HG03196 (cell line): ENCODE measurements at regions not wholly inside any gene's neighbourhood (a gene's known extent, or its start where the extent isn't known, plus 50 kb on each side); places are given as distances from the start of the nearest gene placed in this dataset.

Experiments
- ATAC-seq: cut with Tn5 transposase; IDR thresholded peaks from one replicate; pipeline ENCODE4 v1.9.1; 2021; ENCODE audit not compliant: unreplicated experiment

GRCh38 chr12:63321373-63321772, 170.4 kb upstream of the AVPR1A start:
- no peak for ATAC-seq

GRCh38 chr12:63319936-63320633, 169.1 kb upstream of the AVPR1A start:
- no peak for ATAC-seq

GRCh38 chr12:63319386-63319785, 168.4 kb upstream of the AVPR1A start:
- ATAC-seq = peak; percentile 90

GRCh38 chr12:63318933-63319332, 167.9 kb upstream of the AVPR1A start:
- no peak for ATAC-seq

- ATAC-seq = no peak
These were observed 167.3 kb upstream of the AVPR1A start for GRCh38 chr12:63318313-63318712.

GRCh38 chr12:63317880-63318279, 166.9 kb upstream of the AVPR1A start:
- no peak for ATAC-seq

- ATAC-seq = no peak
These were observed 166.4 kb upstream of the AVPR1A start for GRCh38 chr12:63317286-63317846.

GRCh38 chr12:63313139-63313538, 162.1 kb upstream of the AVPR1A start:
- ATAC-seq = no peak

GRCh38 chr12:63308671-63309070, 157.7 kb upstream of the AVPR1A start:
- no peak for ATAC-seq

- ATAC-seq = no peak
These were observed 156.8 kb upstream of the AVPR1A start for GRCh38 chr12:63307849-63308248.

- ATAC-seq = peak; percentile 49
These were observed 155.2 kb upstream of the AVPR1A start for GRCh38 chr12:63305901-63306875.

- ATAC-seq = no peak
These were observed 153.9 kb upstream of the AVPR1A start for GRCh38 chr12:63304887-63305316.

GRCh38 chr12:63302941-63303536, 152.0 kb upstream of the AVPR1A start:
- peak; percentile 31 for ATAC-seq

- peak; percentile 82 for ATAC-seq
These were observed 151.4 kb upstream of the AVPR1A start for GRCh38 chr12:63302269-63302940.

GRCh38 chr12:63301311-63301710, 150.3 kb upstream of the AVPR1A start:
- ATAC-seq = no peak

GRCh38 chr12:63298386-63298930, 147.5 kb upstream of the AVPR1A start:
- ATAC-seq = no peak

- ATAC-seq = peak; percentile 97
These were observed 143.3 kb upstream of the AVPR1A start for GRCh38 chr12:63294327-63294632.

- no peak for ATAC-seq
These were observed 141.6 kb upstream of the AVPR1A start for GRCh38 chr12:63292471-63293221.

- ATAC-seq = no peak
These were observed 125.8 kb upstream of the AVPR1A start for GRCh38 chr12:63276537-63277365.
